ENCODE measurements at regions not wholly inside any gene's neighbourhood (a gene's known extent, or its start where the extent isn't known, plus 50 kb on each side); places are given as distances from the start of the nearest gene placed in this dataset.

DNA sequence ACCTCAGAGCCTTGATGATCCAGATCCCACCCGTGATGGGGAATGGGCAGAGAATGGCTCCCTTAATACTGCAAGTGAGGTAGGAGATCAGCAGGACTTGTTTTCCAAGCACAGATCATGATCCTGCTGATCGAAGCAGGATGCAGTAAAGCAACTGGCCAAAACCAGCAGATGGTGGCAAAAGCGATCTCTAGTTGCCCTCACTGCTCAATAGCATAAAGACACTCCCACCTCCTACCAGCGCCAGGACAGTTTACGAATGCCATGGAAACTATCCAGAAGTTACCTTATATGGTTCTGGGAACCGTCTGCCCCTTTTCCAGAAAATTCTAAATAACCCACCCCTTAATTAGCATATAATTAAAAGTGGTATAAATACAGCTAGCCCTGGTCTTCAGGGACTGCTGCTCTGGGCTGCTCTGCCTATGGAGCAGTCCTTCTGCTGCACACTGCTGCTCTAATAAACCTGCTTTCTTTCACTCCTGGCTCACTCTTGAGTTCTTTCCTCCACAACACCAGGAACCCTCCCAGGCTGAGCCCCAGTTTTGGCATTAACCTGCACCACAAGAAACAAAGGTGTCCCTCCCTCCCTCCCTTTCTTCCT is 415.8 kb downstream of the PREX1 start:
- no peak overlapping the region for H3K4me3 ChIP-seq (ENCODE audit: low read depth, low read length)
- no peak for DNase-seq (ENCODE audit: low read depth, low spot score)
- TF ChIP-seq, protein P1, sequence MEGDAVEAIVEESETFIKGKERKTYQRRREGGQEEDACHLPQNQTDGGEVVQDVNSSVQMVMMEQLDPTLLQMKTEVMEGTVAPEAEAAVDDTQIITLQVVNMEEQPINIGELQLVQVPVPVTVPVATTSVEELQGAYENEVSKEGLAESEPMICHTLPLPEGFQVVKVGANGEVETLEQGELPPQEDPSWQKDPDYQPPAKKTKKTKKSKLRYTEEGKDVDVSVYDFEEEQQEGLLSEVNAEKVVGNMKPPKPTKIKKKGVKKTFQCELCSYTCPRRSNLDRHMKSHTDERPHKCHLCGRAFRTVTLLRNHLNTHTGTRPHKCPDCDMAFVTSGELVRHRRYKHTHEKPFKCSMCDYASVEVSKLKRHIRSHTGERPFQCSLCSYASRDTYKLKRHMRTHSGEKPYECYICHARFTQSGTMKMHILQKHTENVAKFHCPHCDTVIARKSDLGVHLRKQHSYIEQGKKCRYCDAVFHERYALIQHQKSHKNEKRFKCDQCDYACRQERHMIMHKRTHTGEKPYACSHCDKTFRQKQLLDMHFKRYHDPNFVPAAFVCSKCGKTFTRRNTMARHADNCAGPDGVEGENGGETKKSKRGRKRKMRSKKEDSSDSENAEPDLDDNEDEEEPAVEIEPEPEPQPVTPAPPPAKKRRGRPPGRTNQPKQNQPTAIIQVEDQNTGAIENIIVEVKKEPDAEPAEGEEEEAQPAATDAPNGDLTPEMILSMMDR (IDR thresholded peaks at IDR 0.05; ENCODE audit: insufficient read depth, low read length, missing control alignments): no peak
- CTCF ChIA-PET: no interaction called here
- POLR2A ChIA-PET: no interaction called here

DNA sequence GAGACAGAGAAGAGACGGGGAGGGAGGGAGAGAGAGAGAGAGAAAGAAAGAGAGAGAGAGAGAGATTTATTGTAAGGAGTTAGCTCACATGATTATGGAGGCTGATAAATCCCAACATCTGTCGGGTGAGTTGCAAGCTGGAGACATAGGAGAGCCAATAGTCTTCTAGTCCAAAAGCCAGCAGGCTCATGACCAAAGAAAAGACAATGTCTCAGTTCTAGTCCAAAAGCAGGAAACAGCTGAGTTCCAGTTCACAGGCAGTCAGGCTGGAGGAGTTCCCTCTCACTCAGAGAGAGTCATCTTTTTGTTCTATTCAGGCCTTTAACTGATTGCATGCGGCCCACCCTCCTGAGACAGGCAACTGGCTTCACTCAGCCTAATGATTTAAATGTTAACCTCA is 416.6 kb downstream of the PREX1 start:
- ChIA-PET POLR2A (no interaction called here), CTCF (no interaction called here)
- TF ChIP-seq, protein P1 (IDR thresholded peaks at IDR 0.05; ENCODE audit: insufficient read depth, low read length, missing control alignments): no peak
- no peak overlapping the region for H3K4me3 ChIP-seq (ENCODE audit: low read depth, low read length)
- no peak for DNase-seq (ENCODE audit: low read depth, low spot score)

DNA sequence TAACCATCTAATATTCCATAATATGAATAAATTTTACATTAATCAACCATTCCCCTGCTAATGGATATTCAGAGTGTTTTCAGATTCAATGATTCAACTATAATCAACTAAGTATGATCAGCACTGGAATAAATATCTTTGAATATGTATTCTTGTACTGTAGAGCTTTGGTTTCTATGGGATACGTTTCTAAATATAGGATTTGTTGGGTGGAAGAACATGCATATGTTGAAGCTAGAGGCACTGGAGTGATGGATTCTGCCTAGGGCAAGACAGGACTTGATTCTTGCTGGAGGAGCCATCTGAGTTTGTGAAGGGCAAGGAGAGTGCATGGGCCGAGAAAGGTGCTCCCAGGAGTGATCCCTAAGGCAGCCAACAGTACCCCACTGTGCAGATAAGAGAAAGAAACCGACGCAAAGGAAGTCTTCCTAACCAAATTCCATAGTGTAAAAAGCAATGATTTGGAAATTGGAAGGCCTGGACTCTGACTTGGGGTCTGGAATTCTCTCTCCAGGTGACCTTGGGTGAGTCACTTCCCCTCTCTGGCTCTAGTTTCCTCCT is 418.7 kb downstream of the PREX1 start:
- H3K4me3 ChIP-seq (ENCODE audit: low read depth, low read length): no peak overlapping the region
- POLR2A ChIA-PET: no interaction called here
- no peak for DNase-seq (ENCODE audit: low read depth, low spot score)
- TF ChIP-seq, protein P1 (IDR thresholded peaks at IDR 0.05; ENCODE audit: insufficient read depth, low read length, missing control alignments): no peak
- CTCF ChIA-PET: no interaction called here

DNA sequence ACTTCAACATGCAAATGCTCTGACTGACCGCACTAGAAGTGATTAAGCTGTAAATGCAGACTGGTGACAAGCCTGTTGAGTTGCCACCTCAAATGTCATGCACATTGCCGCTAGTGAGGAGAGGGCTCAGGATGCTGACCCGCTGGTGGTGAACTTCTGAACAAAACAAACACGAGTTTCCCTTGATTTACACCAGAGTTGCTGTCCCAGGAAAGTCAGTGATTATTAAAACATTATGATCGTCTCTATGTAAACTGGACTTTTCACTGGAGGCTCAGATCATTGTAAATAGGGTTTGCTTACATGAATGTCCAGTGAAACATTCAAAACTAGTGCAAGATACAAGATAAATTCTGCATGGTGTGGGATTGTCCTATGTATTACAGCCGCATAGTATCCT is 420.1 kb downstream of the PREX1 start:
- no peak overlapping the region for H3K4me3 ChIP-seq (ENCODE audit: low read depth, low read length)
- no peak for DNase-seq (ENCODE audit: low read depth, low spot score)
- TF ChIP-seq, protein P1 (IDR thresholded peaks at IDR 0.05; ENCODE audit: insufficient read depth, low read length, missing control alignments): no peak
- CTCF ChIA-PET: no interaction called here
- POLR2A ChIA-PET: no interaction called here

DNA sequence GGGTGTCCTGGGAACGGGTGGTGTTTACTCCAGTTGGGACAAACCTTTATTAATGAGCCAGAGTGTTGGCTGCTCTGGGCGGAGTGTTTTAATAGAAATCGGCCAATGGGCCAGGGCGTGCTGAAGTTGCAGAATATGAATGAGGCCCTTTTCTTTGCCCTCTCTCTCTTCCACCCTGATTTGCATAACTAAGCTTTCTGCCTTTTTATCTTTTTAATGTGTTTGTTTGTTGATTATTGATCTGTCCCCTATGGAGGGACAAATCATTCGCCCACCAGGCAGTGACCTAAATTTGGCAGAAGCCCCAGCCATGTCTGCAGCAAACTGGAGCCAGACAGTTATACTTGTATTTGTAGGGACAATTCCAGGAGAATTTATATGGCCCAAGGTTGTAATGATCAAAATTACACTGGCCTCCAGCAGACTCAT is 420.9 kb downstream of the PREX1 start:
- no peak for DNase-seq (ENCODE audit: low read depth, low spot score)
- ChIA-PET CTCF (interaction anchor here (0.7 kb wide), 1 partner anchor 213 kb away, joined by 3 read pairs; no protein-coding TSS in a partner anchor), POLR2A (no interaction called here)
- TF ChIP-seq, protein P1 (IDR thresholded peaks at IDR 0.05; ENCODE audit: insufficient read depth, low read length, missing control alignments): no peak
- no peak overlapping the region for H3K4me3 ChIP-seq (ENCODE audit: low read depth, low read length)

DNA sequence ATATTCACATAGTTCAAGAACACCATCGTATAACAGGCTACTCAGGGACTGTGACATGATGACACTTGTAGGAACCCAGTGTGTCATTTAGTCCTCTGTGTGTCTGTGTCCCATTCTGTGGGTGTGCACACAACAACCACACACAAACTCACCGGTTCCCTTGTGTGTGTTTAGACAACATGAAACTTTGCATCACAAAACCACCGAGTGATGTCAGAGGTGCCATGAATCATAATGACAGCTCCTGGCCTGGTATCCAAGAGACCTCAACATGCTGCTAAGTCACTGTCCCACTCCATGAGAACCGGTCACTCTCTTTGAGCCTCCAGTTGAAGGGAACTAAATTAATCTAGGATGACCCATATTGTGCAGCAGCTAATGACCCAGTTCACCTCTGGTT is 421.3 kb downstream of the PREX1 start:
- POLR2A ChIA-PET: no interaction called here
- CTCF ChIA-PET: no interaction called here
- TF ChIP-seq, protein P1 (IDR thresholded peaks at IDR 0.05; ENCODE audit: insufficient read depth, low read length, missing control alignments): no peak

More for the DNA sequence above, 421.3 kb downstream of the PREX1 start:
- no peak for DNase-seq (ENCODE audit: low read depth, low spot score)
- no peak overlapping the region for H3K4me3 ChIP-seq (ENCODE audit: low read depth, low read length)

All from AG04449 (cell line).